Middle frontal gyrus (tissue), 1 donor: ENCODE measurements at regions not wholly inside any gene's neighbourhood (a gene's known extent, or its start where the extent isn't known, plus 50 kb on each side); places are given as distances from the start of the nearest gene placed in this dataset.

Experiments used
- DNase-seq: peaks from one replicate; pipeline ENCODE4 v3.0.0-alpha.2; 2015; ENCODE audit warnings: low spot score; ENCODE audit errors: extremely low spot score

GRCh38 chr1:221188458-221188857, 309.2 kb downstream of the HLX start:
- DNase-seq, result no peak

GRCh38 chr1:221190249-221190648, 311.0 kb downstream of the HLX start:
- DNase-seq, result no peak

GRCh38 chr1:221192055-221192454, 312.8 kb downstream of the HLX start:
- no peak for DNase-seq

- DNase-seq, result no peak
Observed at GRCh38 chr1:221200464-221200863, 321.2 kb downstream of the HLX start.

- DNase-seq, result no peak
Observed at GRCh38 chr1:221201773-221202172, 322.5 kb downstream of the HLX start.

- peak; percentile 58 for DNase-seq
Observed at GRCh38 chr1:221203224-221204054, 324.2 kb downstream of the HLX start.

- no peak for DNase-seq
Observed at GRCh38 chr1:221204055-221204833, 325.0 kb downstream of the HLX start.

- no peak for DNase-seq
Observed at GRCh38 chr1:221206076-221206475, 326.8 kb downstream of the HLX start.

- DNase-seq, result no peak
Observed at GRCh38 chr1:221212926-221213325, 333.7 kb downstream of the HLX start.

- DNase-seq, result no peak
Observed at GRCh38 chr1:221217029-221217428, 337.8 kb downstream of the HLX start.

GRCh38 chr1:221223281-221223680, 344.0 kb downstream of the HLX start:
- no peak for DNase-seq

GRCh38 chr1:221227460-221227859, 348.2 kb downstream of the HLX start:
- no peak for DNase-seq

- DNase-seq, result no peak
Observed at GRCh38 chr1:221227872-221228337, 348.7 kb downstream of the HLX start.

GRCh38 chr1:221228594-221228993, 349.4 kb downstream of the HLX start:
- no peak for DNase-seq

- DNase-seq, result no peak
Observed at GRCh38 chr1:221230605-221231004, 351.4 kb downstream of the HLX start.

- DNase-seq, result no peak
Observed at GRCh38 chr1:221234791-221235190, 355.5 kb downstream of the HLX start.

GRCh38 chr1:221237587-221237986, 358.3 kb downstream of the HLX start:
- no peak for DNase-seq

- DNase-seq, result no peak
Observed at GRCh38 chr1:221239181-221239580, 359.9 kb downstream of the HLX start.

GRCh38 chr1:221239792-221240191, 360.5 kb downstream of the HLX start:
- no peak for DNase-seq

GRCh38 chr1:221240690-221241089, 361.4 kb downstream of the HLX start:
- no peak for DNase-seq

GRCh38 chr1:221241157-221241556, 361.9 kb downstream of the HLX start:
- no peak for DNase-seq

- DNase-seq, result no peak
Observed at GRCh38 chr1:221241592-221241991, 362.3 kb downstream of the HLX start.
